ENCODE measurements at regions not wholly inside any gene's neighbourhood (a gene's known extent, or its start where the extent isn't known, plus 50 kb on each side); places are given as distances from the start of the nearest gene placed in this dataset.

GRCh38 chr18:41666231-41666630 is 288.8 kb upstream of the PIK3C3 start:
- Histone ChIP-seq H3K4me1 (no peaks in the 10 kb centered on the region), H3K27ac (no peak overlapping the region), H3K9me3 (no peaks in the 10 kb centered on the region), H3K4me3 (no peak overlapping the region), H3K36me3 (no peaks in the 10 kb centered on the region), H3K27me3 (no peaks in the 10 kb centered on the region)
- no peak for TF ChIP-seq CTCF (IDR thresholded peaks at IDR 0.05)
- TF ChIP-seq EP300 (IDR thresholded peaks at IDR 0.05; ENCODE audit: low read depth): no peak
- TF ChIP-seq POLR2A (IDR thresholded peaks at IDR 0.05): no peak
- TF ChIP-seq POLR2AphosphoS5 (IDR thresholded peaks at IDR 0.05): no peak
- intact Hi-C loops (cut with DNase I; ENCODE audit: low total_unique reads) (no loop called here), in situ Hi-C loops (cut with MboI; ENCODE audit: low pct_ligation_motif_present in 1 of 4, low pct_unique_long_range_greater_than_20kb in 1 of 4, low sequenced_read_pairs in 3 of 4) (no loop called here)
- DNase-seq: no peak

- intact Hi-C loops (cut with DNase I; ENCODE audit: low total_unique reads) (no loop called here), in situ Hi-C loops (cut with MboI; ENCODE audit: low pct_ligation_motif_present in 1 of 4, low pct_unique_long_range_greater_than_20kb in 1 of 4, low sequenced_read_pairs in 3 of 4) (no loop called here)
- no peak for DNase-seq
These were observed 289.8 kb upstream of the PIK3C3 start for GRCh38 chr18:41665210-41665609.

GRCh38 chr18:41660654-41661053 is 294.4 kb upstream of the PIK3C3 start:
- in situ Hi-C loops (cut with MboI; ENCODE audit: low pct_ligation_motif_present in 1 of 4, low pct_unique_long_range_greater_than_20kb in 1 of 4, low sequenced_read_pairs in 3 of 4): no loop called here
- H3K4me1 ChIP-seq: no peaks in the 10 kb centered on the region
- intact Hi-C loops (cut with DNase I; ENCODE audit: low total_unique reads): no loop called here
- no peaks in the 10 kb centered on the region for H3K9me3 ChIP-seq
- no peak overlapping the region for H3K27ac ChIP-seq
- H3K4me3 ChIP-seq: no peak overlapping the region
- no peaks in the 10 kb centered on the region for H3K36me3 ChIP-seq
- H3K27me3 ChIP-seq: no peaks in the 10 kb centered on the region
- TF ChIP-seq CTCF (IDR thresholded peaks at IDR 0.05) (no peak), POLR2AphosphoS5 (IDR thresholded peaks at IDR 0.05) (no peak), EP300 (IDR thresholded peaks at IDR 0.05; ENCODE audit: low read depth) (no peak), POLR2A (IDR thresholded peaks at IDR 0.05) (no peak)
- no peak for DNase-seq

More at GRCh38 chr18:41665210-41665609, 289.8 kb upstream of the PIK3C3 start:
- TF ChIP-seq EP300 (IDR thresholded peaks at IDR 0.05; ENCODE audit: low read depth): no peak
- no peak for TF ChIP-seq POLR2AphosphoS5 (IDR thresholded peaks at IDR 0.05)
- TF ChIP-seq CTCF (IDR thresholded peaks at IDR 0.05): no peak
- no peak for TF ChIP-seq POLR2A (IDR thresholded peaks at IDR 0.05)
- H3K4me1 ChIP-seq: no peaks in the 10 kb centered on the region
- no peaks in the 10 kb centered on the region for H3K27me3 ChIP-seq
- H3K9me3 ChIP-seq: no peaks in the 10 kb centered on the region
- H3K27ac ChIP-seq: no peak overlapping the region
- WGBS, 2 donors (ENCODE audit: low coverage in 1 of 2): 88 to 100% methylated on average over 2 to 5 of the region's 5 CpGs
- H3K36me3 ChIP-seq: no peaks in the 10 kb centered on the region
- no peak overlapping the region for H3K4me3 ChIP-seq

- in situ Hi-C loops (cut with MboI; ENCODE audit: low pct_ligation_motif_present in 1 of 4, low pct_unique_long_range_greater_than_20kb in 1 of 4, low sequenced_read_pairs in 3 of 4): no loop called here
These were observed 295.4 kb upstream of the PIK3C3 start for GRCh38 chr18:41659438-41660130.

More at GRCh38 chr18:41659438-41660130, 295.4 kb upstream of the PIK3C3 start:
- TF ChIP-seq POLR2AphosphoS5 (IDR thresholded peaks at IDR 0.05) (no peak), CTCF (IDR thresholded peaks at IDR 0.05) (no peak), POLR2A (IDR thresholded peaks at IDR 0.05) (no peak), EP300 (IDR thresholded peaks at IDR 0.05; ENCODE audit: low read depth) (no peak)
- WGBS, 2 donors (ENCODE audit: low coverage in 1 of 2): 71 to 74% methylated on average over 3 of the region's 3 CpGs
- no peak for DNase-seq
- Histone ChIP-seq H3K27me3 (no peaks in the 10 kb centered on the region), H3K9me3 (no peaks in the 10 kb centered on the region), H3K4me1 (no peaks in the 10 kb centered on the region), H3K4me3 (no peak overlapping the region), H3K27ac (no peak overlapping the region), H3K36me3 (no peaks in the 10 kb centered on the region)
- intact Hi-C loops (cut with DNase I; ENCODE audit: low total_unique reads): loop anchor here (2.0 kb wide), 1 partner anchor 35 kb away; no protein-coding TSS in a partner anchor
